ENCODE measurements at regions not wholly inside any gene's neighbourhood (a gene's known extent, or its start where the extent isn't known, plus 50 kb on each side); places are given as distances from the start of the nearest gene placed in this dataset.

DNA sequence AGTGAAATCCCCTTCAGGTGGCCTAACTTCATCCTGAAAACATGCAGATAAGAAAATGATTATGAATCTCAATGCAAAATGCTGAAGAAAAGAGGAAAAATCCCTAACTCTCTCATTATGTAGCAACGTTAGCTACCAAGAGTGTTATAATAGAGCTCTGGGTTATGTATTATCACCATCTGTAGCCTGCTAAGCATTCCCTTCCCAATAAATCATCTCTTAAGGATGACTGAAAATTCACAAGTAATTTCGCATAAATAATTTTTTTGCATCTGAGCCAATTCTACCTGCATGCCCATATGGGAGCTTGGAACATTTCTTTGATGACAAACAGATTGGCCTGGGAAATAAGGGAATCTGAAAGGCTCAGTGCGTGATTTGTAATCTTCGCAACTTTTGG lies 216.1 kb downstream of the HTR7 start:
- H3K4me3 Mint-ChIP-seq: no peak overlapping the region
- H3K27ac Mint-ChIP-seq: no peak overlapping the region
- ChIA-PET CTCF (no interaction called here), POLR2A (no interaction called here)
- no peaks in the 10 kb centered on the region for H3K36me3 Mint-ChIP-seq
- H3K27me3 Mint-ChIP-seq: no peaks in the 10 kb centered on the region
- no peak for DNase-seq
- no peaks in the 10 kb centered on the region for H3K4me1 Mint-ChIP-seq (ENCODE audit: low read depth)
- H3K9me3 Mint-ChIP-seq: no peaks in the 10 kb centered on the region
- intact Hi-C loops (cut with micrococcal nuclease): no loop called here

DNA sequence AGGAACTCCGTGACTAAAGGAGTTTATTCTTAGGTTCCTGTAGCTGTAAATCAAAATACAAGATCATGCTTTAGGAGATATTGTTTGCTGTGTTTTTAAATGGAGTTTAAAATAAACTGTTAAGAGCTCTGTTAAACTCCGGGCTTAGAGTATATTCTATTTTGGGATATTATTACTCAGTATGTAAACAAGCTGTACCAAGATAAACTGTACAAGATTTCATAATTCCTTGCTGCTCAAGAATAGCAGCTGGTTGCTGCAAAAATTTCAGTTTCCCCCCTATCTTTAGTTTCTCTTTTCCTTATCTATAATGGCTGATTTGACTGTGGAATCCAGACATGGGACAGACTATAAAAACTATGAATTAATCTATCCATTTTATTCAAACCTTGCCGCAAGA lies 215.7 kb downstream of the HTR7 start:
- no peaks in the 10 kb centered on the region for H3K36me3 Mint-ChIP-seq
- ChIA-PET POLR2A (no interaction called here), CTCF (no interaction called here)
- H3K27me3 Mint-ChIP-seq: no peaks in the 10 kb centered on the region
- no peak overlapping the region for H3K27ac Mint-ChIP-seq
- H3K9me3 Mint-ChIP-seq: no peaks in the 10 kb centered on the region
- intact Hi-C loops (cut with micrococcal nuclease): no loop called here
- no peaks in the 10 kb centered on the region for H3K4me1 Mint-ChIP-seq (ENCODE audit: low read depth)
- H3K4me3 Mint-ChIP-seq: no peak overlapping the region
- DNase-seq: no peak

DNA sequence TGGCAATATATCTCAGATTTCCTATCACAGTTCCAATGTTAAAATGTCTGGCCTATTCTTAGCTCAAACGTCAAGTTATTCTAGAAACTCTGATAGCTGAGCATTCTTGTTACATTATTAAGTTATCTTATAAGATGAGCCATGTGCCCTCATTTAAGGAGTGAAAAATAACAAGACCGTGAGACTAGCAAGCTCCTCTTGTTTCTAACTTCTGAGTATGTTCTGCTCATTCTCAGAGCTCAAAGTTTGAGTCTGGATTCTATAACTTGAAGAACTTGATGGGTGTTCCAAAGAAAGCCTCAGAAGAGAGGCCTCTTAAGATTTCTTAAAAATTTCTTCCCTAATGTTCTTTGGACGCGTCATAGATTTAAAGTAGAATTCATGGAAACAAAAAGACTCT lies 215.2 kb downstream of the HTR7 start:
- intact Hi-C loops (cut with micrococcal nuclease): no loop called here
- Mint-ChIP-seq H3K27me3 (no peaks in the 10 kb centered on the region), H3K4me1 (ENCODE audit: low read depth) (no peaks in the 10 kb centered on the region), H3K4me3 (no peak overlapping the region), H3K27ac (no peak overlapping the region), H3K36me3 (no peaks in the 10 kb centered on the region), H3K9me3 (no peaks in the 10 kb centered on the region)
- CTCF ChIA-PET: no interaction called here
- DNase-seq: no peak
- POLR2A ChIA-PET: no interaction called here

DNA sequence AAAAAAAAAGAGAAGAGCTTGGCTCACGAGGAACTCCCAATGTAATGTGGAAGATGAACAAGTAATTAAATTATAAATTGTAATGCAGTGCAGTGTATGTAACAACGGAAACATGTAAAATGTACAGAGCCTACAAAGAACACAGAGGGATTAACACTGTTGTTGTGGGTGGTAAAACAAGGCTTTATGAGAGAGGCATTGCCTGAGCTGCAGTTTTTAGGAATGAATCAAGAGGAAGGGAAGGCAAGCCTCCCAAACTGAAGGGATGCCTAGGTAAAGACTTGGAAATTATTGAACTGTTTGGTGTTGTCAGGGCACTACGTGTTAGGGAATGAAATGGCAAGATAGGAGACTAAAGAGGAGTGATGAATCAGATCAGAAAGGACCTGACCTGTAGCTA lies 213.7 kb downstream of the HTR7 start:
- no peak for DNase-seq
- H3K27ac Mint-ChIP-seq: no peak overlapping the region
- no peaks in the 10 kb centered on the region for H3K27me3 Mint-ChIP-seq
- intact Hi-C loops (cut with micrococcal nuclease): no loop called here
- ChIA-PET CTCF (no interaction called here), POLR2A (no interaction called here)
- H3K36me3 Mint-ChIP-seq: no peaks in the 10 kb centered on the region
- no peaks in the 10 kb centered on the region for H3K4me1 Mint-ChIP-seq (ENCODE audit: low read depth)
- H3K9me3 Mint-ChIP-seq: no peaks in the 10 kb centered on the region
- H3K4me3 Mint-ChIP-seq: no peak overlapping the region

DNA sequence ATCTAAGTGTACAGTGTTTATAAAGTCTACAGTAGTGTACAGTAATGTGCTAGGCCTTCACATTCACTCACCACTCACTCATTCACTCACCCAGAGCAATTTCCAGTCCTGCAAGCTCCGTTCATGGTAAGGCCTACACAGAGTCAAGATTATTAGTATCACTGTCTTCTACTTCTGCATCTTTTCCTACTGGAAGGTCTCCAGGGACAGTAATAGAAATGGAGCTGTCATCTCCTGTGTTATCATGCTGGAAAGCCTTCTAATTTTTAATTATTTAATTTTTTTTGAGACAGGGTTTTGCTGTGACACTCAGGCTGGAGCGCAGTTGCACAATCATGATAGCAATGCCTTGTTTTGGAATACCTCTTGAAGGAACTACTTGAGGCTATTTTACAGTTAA lies 207.0 kb downstream of the HTR7 start:
- Mint-ChIP-seq H3K36me3 (no peaks in the 10 kb centered on the region), H3K4me3 (no peak overlapping the region), H3K9me3 (no peaks in the 10 kb centered on the region), H3K27ac (no peak overlapping the region), H3K4me1 (ENCODE audit: low read depth) (no peaks in the 10 kb centered on the region), H3K27me3 (peaks cover 5% of the 10 kb centered on the region)
- POLR2A ChIA-PET: no interaction called here
- intact Hi-C loops (cut with micrococcal nuclease): no loop called here
- DNase-seq: no peak
- CTCF ChIA-PET: no interaction called here

DNA sequence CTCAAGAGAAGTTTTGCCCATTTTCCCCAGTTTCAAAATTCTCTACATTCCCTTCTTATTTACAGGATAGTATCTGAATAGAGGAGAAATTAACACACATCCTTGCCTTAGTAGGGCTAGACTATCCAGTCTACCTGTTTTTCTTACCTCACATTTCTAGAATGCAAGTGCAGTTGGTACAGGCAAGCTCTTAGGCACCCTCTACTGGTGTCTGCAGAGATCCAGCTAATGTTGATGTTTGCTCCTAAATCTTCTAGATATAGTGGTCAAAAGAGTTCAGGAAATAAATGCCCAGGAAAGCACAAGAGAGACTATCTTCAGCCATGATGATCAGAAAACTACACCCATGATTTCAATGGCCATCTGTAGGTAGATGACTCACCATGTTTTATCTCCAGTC lies 205.3 kb downstream of the HTR7 start:
- no peak for DNase-seq
- CTCF ChIA-PET: no interaction called here
- intact Hi-C loops (cut with micrococcal nuclease): no loop called here
- POLR2A ChIA-PET: no interaction called here
- Mint-ChIP-seq H3K9me3 (no peaks in the 10 kb centered on the region), H3K4me1 (ENCODE audit: low read depth) (no peaks in the 10 kb centered on the region), H3K4me3 (no peak overlapping the region), H3K27me3 (peaks cover 7% of the 10 kb centered on the region), H3K27ac (no peak overlapping the region), H3K36me3 (no peaks in the 10 kb centered on the region)

DNA sequence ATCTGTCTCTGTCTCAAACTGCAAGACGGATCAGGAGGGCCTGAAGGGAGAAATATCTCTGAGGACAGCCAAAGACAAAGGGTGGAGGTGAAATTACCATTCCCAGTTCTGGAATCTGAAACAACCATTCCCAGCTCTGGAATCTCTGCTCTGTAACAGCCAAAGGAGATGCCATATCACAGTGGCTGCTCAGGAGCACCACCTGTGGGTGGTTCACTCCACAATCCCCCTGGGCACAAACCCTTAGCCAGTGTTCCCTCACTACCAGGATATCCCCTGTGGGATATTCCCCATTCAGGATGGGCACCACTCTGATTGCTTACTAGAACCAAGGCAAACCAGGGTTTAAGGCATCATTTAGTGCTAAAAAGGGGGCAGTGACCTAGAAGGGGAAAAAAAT lies 199.0 kb downstream of the HTR7 start:
- no peak for DNase-seq
- Mint-ChIP-seq H3K27me3 (peaks cover 4% of the 10 kb centered on the region), H3K4me3 (no peak overlapping the region), H3K36me3 (no peaks in the 10 kb centered on the region), H3K9me3 (peaks cover 3% of the 10 kb centered on the region), H3K27ac (no peak overlapping the region), H3K4me1 (ENCODE audit: low read depth) (no peaks in the 10 kb centered on the region)
- POLR2A ChIA-PET: no interaction called here
- CTCF ChIA-PET: no interaction called here
- intact Hi-C loops (cut with micrococcal nuclease): no loop called here

DNA sequence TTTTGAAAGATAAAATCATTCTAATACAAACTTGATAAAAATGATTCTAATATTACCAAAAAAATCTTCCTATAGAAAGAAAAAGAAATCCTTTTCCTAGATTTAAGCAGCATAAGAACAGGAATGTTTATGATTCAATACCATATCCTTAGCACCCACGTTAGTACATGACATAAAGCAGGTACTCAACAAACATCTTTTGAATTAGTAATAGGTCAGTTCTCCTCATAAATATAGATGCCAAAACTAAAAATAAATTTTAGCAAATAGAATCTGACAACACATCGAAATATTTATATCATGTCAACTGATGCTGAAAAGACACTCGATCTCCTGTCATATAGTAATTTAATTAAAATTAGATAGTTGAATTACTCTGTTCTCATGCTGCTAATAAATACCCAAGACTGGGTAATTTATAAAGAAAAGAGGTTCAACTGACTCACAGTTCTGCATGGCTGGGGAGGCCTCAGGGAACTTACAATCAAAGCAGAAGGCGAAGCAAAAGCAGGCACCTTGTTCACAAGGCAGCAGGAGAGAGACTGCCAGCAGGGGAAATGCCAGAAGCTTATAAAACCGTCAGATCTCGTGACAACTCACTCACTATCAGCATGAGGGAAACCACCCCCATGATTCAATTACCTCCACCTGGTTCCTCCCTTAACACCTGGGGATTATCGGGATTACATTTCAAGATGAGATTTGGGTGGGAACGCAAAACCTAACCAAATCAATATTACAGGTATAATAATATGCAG lies 191.8 kb downstream of the HTR7 start:
- no peak overlapping the region for H3K27ac Mint-ChIP-seq
- no peak overlapping the region for H3K4me3 Mint-ChIP-seq
- peaks cover 2% of the 10 kb centered on the region for H3K27me3 Mint-ChIP-seq
- intact Hi-C loops (cut with micrococcal nuclease): no loop called here
- DNase-seq: no peak
- ChIA-PET CTCF (interaction anchor here (0.5 kb wide), 1 partner anchor 224 kb away, joined by 3 read pairs; no protein-coding TSS in a partner anchor), POLR2A (no interaction called here)
- no peaks in the 10 kb centered on the region for H3K9me3 Mint-ChIP-seq
- no peaks in the 10 kb centered on the region for H3K36me3 Mint-ChIP-seq
- H3K4me1 Mint-ChIP-seq (ENCODE audit: low read depth): no peaks in the 10 kb centered on the region

DNA sequence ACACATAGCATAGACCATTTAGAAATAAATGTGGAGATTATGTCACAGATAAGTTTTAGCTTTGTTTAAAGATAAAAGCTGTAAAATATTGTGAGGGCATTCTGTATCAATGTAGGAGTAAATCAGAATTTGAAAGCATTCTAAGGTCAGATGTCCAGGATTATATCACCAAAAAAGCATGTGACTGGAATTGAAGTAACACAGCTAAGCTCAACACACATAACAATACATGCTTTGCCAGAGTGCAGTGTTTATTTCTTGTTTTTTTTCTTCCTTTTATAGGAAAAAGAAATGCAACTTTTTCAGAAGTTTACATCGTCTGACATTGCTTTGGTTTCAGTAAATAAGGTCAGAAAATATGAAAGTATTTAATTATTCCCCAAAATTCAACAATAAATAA lies 183.4 kb downstream of the HTR7 start:
- intact Hi-C loops (cut with micrococcal nuclease): no loop called here
- no peaks in the 10 kb centered on the region for H3K9me3 Mint-ChIP-seq
- no peak overlapping the region for H3K27ac Mint-ChIP-seq
- H3K36me3 Mint-ChIP-seq: no peaks in the 10 kb centered on the region
- no peak for DNase-seq
- no peaks in the 10 kb centered on the region for H3K27me3 Mint-ChIP-seq
- no peaks in the 10 kb centered on the region for H3K4me1 Mint-ChIP-seq (ENCODE audit: low read depth)
- ChIA-PET CTCF (no interaction called here), POLR2A (no interaction called here)
- H3K4me3 Mint-ChIP-seq: no peak overlapping the region

DNA sequence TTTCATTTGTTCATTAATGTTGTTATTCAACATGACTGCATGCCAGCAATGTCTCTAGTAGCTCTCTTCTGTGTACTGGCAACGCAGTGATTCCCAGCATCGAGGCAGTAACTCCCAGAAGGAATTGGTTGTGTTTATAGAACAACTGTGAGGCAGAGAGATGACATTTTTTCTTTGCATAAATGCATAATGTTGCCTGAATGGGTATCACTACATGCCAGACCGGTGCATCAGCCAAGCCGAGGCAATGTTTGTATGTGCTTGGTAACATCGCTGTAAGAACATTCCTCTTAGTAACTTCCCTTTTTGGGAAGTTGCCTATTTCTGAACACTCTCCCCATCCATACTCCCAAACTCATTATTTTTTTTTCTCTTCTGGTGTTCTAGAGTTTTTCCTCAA lies 182.9 kb downstream of the HTR7 start:
- Mint-ChIP-seq H3K9me3 (no peaks in the 10 kb centered on the region), H3K27ac (no peak overlapping the region), H3K27me3 (no peaks in the 10 kb centered on the region), H3K4me3 (no peak overlapping the region), H3K36me3 (no peaks in the 10 kb centered on the region), H3K4me1 (ENCODE audit: low read depth) (no peaks in the 10 kb centered on the region)
- DNase-seq: no peak
- intact Hi-C loops (cut with micrococcal nuclease): no loop called here
- CTCF ChIA-PET: no interaction called here
- POLR2A ChIA-PET: no interaction called here

DNA sequence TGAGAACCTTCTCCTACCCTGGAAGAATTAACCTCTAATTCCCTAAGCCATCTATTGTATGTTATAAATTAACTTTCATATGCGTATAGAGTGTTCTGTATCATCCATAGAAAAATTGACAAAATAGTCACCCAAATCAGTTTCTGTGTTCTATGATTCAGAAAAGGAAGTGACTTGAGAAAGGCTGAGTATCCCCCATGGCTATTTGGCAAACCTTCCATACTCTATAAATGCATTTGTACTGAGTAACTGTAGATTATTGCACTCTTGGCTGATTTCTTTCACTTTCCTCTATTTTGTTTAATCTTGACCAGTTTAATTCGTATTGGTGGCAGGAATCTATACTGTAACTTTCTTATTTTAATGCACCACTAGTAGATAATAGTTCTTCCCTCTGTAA lies 182.2 kb downstream of the HTR7 start:
- Mint-ChIP-seq H3K27me3 (no peaks in the 10 kb centered on the region), H3K27ac (no peak overlapping the region), H3K4me1 (ENCODE audit: low read depth) (no peaks in the 10 kb centered on the region), H3K9me3 (no peaks in the 10 kb centered on the region), H3K4me3 (no peak overlapping the region), H3K36me3 (no peaks in the 10 kb centered on the region)
- DNase-seq: no peak
- POLR2A ChIA-PET: no interaction called here
- intact Hi-C loops (cut with micrococcal nuclease): no loop called here
- CTCF ChIA-PET: no interaction called here
